Neural cell (in vitro differentiated cells): ENCODE measurements at regions not wholly inside any gene's neighbourhood (a gene's known extent, or its start where the extent isn't known, plus 50 kb on each side); places are given as distances from the start of the nearest gene placed in this dataset.

ENCODE experiments used
- H2AFZ ChIP-seq: fragments of 200-600, 300-800 bp; sonication (generic), shearing (Covaris generic); 2 replicates; pipeline ENCODE4 v1.6.0; 2014; ENCODE audit warnings: low read depth, mild to moderate bottlenecking, antibody characterized with exemption, low read length, moderate library complexity
- H3F3A ChIP-seq: fragments of 200-600 bp; shearing (Covaris generic); 2 replicates; pipeline ENCODE4 v1.6.1; 2016; ENCODE audit warnings: mild to moderate bottlenecking, moderate library complexity, mixed read lengths, antibody characterized with exemption, low read length; ENCODE audit not compliant: insufficient read depth, poor library complexity, severe bottlenecking
- H3K27ac ChIP-seq: fragments of 200-600, 300-800 bp; sonication (generic), shearing (Covaris generic); 2 replicates; pipeline ENCODE4 v1.5.1; 2014; ENCODE audit warnings: mild to moderate bottlenecking, low read length, moderate library complexity
- H3K27me3 ChIP-seq: fragments of 300-800, 200-600 bp; sonication (generic), shearing (Covaris generic); 2 replicates; pipeline ENCODE4 v1.6.0; 2014; ENCODE audit warnings: mild to moderate bottlenecking, low read depth, low read length, moderate library complexity; ENCODE audit not compliant: insufficient read depth
- H3K36me3 ChIP-seq: fragments of 300-800, 200-600 bp; sonication (generic), shearing (Covaris generic); 2 replicates; pipeline ENCODE4 v1.5.1; 2014; ENCODE audit warnings: mild to moderate bottlenecking, antibody characterized with exemption, low read length, moderate library complexity; ENCODE audit not compliant: insufficient read depth
- H3K4me2 ChIP-seq: fragments of 300-800, 200-600 bp; sonication (generic), shearing (Covaris generic); 2 replicates; pipeline ENCODE4 v1.6.0; 2014; ENCODE audit warnings: mild to moderate bottlenecking, low read length
- H3K4me3 ChIP-seq: fragments of 300-800, 200-600 bp; sonication (generic), shearing (Covaris generic); 2 replicates; pipeline ENCODE4 v1.5.1; 2014; ENCODE audit warnings: mild to moderate bottlenecking, low read length, moderate library complexity
- H3K79me2 ChIP-seq: fragments of 200-600 bp; shearing (Covaris generic); replicated peaks from 2 replicates; pipeline ENCODE4 v1.6.0; 2014; ENCODE audit warnings: mild to moderate bottlenecking, low read length, moderate library complexity; ENCODE audit not compliant: insufficient read depth
- H3K9ac ChIP-seq: fragments of 300-800, 200-600 bp; sonication (generic), shearing (Covaris generic); 2 replicates; pipeline ENCODE4 v1.6.1; 2016; ENCODE audit warnings: mild to moderate bottlenecking, low read length, mixed read lengths
- H3K9me2 ChIP-seq: fragments of 200-600 bp; shearing (Covaris generic); 2 replicates; pipeline ENCODE4 v1.6.1; 2016; ENCODE audit warnings: mild to moderate bottlenecking, low read length, mixed read lengths; ENCODE audit not compliant: insufficient read depth
- H3K9me3 ChIP-seq: fragments of 200-600, 300-800 bp; sonication (generic), shearing (Covaris generic); 2 replicates; pipeline ENCODE4 v1.6.1; 2016; ENCODE audit warnings: mild to moderate bottlenecking, mixed run types, low read length, moderate library complexity, mixed read lengths
- H4K20me1 ChIP-seq: fragments of 200-600 bp; shearing (Covaris generic); 2 replicates; pipeline ENCODE4 v1.6.1; 2016; ENCODE audit warnings: mild to moderate bottlenecking, mixed run types; ENCODE audit not compliant: insufficient read depth
- EP300 ChIP-seq: fragments of 450-650 bp; conservative IDR thresholded peaks from 2 replicates; pipeline ENCODE4 v1.6.1; 2014; ENCODE audit warnings: antibody characterized with exemption, mild to moderate bottlenecking, moderate library complexity; ENCODE audit not compliant: poor library complexity, severe bottlenecking
- EZH2 ChIP-seq: fragments of 200-600, 300-800 bp; shearing (Covaris generic), sonication (generic); IDR thresholded peaks from 2 replicates; pipeline ENCODE4 v1.6.1; 2014; ENCODE audit warnings: antibody characterized with exemption, low read length, borderline replicate concordance, mild to moderate bottlenecking; ENCODE audit not compliant: insufficient read depth, poor library complexity, severe bottlenecking
- MXI1 ChIP-seq: fragments of 450-650 bp; conservative IDR thresholded peaks from 2 replicates; pipeline ENCODE4 v1.6.1; 2014; ENCODE audit warnings: antibody characterized with exemption, mild to moderate bottlenecking; ENCODE audit not compliant: poor library complexity, severe bottlenecking
- POLR2AphosphoS5 ChIP-seq: IDR thresholded peaks from 2 replicates; pipeline ENCODE4 v1.6.1; 2012
- RAD21 ChIP-seq: fragments of 450-650 bp; conservative IDR thresholded peaks from 2 replicates; pipeline ENCODE4 v1.6.1; 2014; ENCODE audit warnings: antibody characterized with exemption, mild to moderate bottlenecking, moderate library complexity
- REST ChIP-seq: IDR thresholded peaks from 2 replicates; pipeline ENCODE4 v1.6.1; 2012; ENCODE audit warnings: borderline replicate concordance
- SMC3 ChIP-seq: fragments of 450-650 bp; conservative IDR thresholded peaks from 2 replicates; pipeline ENCODE4 v1.6.1; 2014; ENCODE audit warnings: antibody characterized with exemption, mild to moderate bottlenecking, moderate library complexity; ENCODE audit not compliant: poor library complexity
- TAF1 ChIP-seq: IDR thresholded peaks from 2 replicates; pipeline ENCODE4 v1.6.1; 2012; ENCODE audit warnings: low read depth
- TF ChIP-seq, protein P1 (sequence below): fragments of 450-650 bp; IDR thresholded peaks from 2 replicates; pipeline ENCODE4 v1.5.1; 2014; ENCODE audit warnings: antibody characterized with exemption, mild to moderate bottlenecking, moderate library complexity; ENCODE audit not compliant: poor library complexity, severe bottlenecking

DNA sequence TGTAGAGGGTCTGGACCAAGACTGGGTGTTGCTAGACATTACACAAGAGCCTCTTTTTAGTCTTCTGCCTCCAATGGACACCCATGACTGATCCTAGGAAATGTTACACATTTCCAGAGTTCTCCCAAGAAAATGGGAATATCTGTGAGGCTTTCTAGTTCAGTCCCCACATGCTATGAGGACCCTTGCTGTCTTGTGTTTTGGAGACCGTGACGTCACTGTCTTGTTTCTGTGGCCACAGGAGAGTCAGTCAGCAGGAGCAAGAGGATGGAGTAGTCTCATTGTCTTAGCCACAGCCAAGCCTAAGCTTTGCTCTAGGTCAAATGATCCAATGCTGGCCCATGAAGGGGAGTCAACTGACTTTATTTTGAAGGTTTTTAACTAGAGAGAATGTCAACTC, 820.1 kb upstream of the RBFOX1 start:
- no peak overlapping the region for H3K27ac ChIP-seq

DNA sequence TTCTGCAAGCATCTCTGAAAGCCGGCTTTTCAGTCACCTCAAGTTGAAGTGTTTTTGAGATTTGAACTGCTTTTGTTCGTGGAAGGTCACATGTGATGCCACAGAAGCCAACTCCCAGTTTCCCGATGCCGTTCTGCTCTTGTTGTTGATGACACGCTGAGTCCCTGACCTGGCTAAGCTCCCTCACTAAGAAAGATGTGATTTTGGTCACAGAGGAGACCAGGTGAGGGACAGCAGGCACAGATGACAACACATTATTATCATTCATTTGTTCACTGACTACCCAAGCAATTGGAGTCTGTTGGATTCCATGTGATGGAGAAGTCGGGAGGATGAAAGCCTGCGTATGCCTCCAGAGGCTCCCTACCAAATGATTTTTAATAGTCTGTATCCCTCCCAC, 822.4 kb upstream of the RBFOX1 start:
- H3K9me2 ChIP-seq = no peaks in the 10 kb centered on the region
- no peaks in the 10 kb centered on the region for H4K20me1 ChIP-seq
- H3K79me2 ChIP-seq = no peaks in the 10 kb centered on the region
- H3F3A ChIP-seq = no peaks in the 10 kb centered on the region
- no peak overlapping the region for H3K9ac ChIP-seq
- TF ChIP-seq RAD21 (no peak), REST (no peak), SMC3 (no peak), TAF1 (no peak), MXI1 (no peak), EZH2 (no peak), POLR2AphosphoS5 (no peak), EP300 (no peak)
- TF ChIP-seq, protein P1, sequence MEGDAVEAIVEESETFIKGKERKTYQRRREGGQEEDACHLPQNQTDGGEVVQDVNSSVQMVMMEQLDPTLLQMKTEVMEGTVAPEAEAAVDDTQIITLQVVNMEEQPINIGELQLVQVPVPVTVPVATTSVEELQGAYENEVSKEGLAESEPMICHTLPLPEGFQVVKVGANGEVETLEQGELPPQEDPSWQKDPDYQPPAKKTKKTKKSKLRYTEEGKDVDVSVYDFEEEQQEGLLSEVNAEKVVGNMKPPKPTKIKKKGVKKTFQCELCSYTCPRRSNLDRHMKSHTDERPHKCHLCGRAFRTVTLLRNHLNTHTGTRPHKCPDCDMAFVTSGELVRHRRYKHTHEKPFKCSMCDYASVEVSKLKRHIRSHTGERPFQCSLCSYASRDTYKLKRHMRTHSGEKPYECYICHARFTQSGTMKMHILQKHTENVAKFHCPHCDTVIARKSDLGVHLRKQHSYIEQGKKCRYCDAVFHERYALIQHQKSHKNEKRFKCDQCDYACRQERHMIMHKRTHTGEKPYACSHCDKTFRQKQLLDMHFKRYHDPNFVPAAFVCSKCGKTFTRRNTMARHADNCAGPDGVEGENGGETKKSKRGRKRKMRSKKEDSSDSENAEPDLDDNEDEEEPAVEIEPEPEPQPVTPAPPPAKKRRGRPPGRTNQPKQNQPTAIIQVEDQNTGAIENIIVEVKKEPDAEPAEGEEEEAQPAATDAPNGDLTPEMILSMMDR = no peak
- no peak overlapping the region for H2AFZ ChIP-seq
- H3K9me3 ChIP-seq = no peaks in the 10 kb centered on the region
- H3K36me3 ChIP-seq = no peaks in the 10 kb centered on the region
- no peak overlapping the region for H3K4me3 ChIP-seq
- no peak overlapping the region for H3K27ac ChIP-seq
- no peak overlapping the region for H3K4me2 ChIP-seq
- H3K27me3 ChIP-seq = no peaks in the 10 kb centered on the region

More for the DNA sequence above, 820.1 kb upstream of the RBFOX1 start:
- H3K4me2 ChIP-seq = no peak overlapping the region
- H3K27me3 ChIP-seq = no peaks in the 10 kb centered on the region
- no peaks in the 10 kb centered on the region for H4K20me1 ChIP-seq
- TF ChIP-seq EP300 = no peak
- TF ChIP-seq MXI1 = no peak
- no peak for TF ChIP-seq REST
- TF ChIP-seq RAD21 = no peak
- no peak for TF ChIP-seq POLR2AphosphoS5
- H3F3A ChIP-seq = no peaks in the 10 kb centered on the region
- no peak overlapping the region for H2AFZ ChIP-seq
- H3K4me3 ChIP-seq = no peak overlapping the region
- H3K9ac ChIP-seq = no peak overlapping the region
- H3K9me3 ChIP-seq = no peaks in the 10 kb centered on the region
- H3K9me2 ChIP-seq = no peaks in the 10 kb centered on the region
- no peaks in the 10 kb centered on the region for H3K79me2 ChIP-seq
- H3K36me3 ChIP-seq = no peaks in the 10 kb centered on the region
